ENCODE measurements at regions not wholly inside any gene's neighbourhood (a gene's known extent, or its start where the extent isn't known, plus 50 kb on each side); places are given as distances from the start of the nearest gene placed in this dataset.

DNA sequence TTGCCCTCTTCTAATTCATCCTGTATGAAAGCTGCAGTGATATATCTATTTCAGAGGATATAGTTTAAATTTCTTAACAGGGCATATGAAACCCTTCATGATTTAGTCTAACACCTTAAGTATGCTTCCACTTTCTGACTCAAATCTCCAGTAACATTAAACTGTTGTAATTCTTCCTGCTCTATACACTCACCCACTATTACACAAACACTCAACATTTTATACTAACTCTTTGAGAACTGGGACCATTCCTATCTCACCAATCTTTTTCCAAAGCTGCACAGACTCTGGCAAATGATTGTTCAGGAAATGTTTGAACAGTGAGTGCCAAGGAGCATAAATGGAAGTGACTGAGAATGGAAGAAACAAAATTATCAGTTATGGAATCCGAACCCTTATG lies 560.4 kb upstream of the DPPA4 start:
- no peak overlapping the region for H3K27ac ChIP-seq (ENCODE audit: insufficient read length, low read depth, low read length)
- no peak overlapping the region for H3K14ac ChIP-seq (ENCODE audit: insufficient read depth, low read length)
- no peak overlapping the region for H3K9ac ChIP-seq (ENCODE audit: extremely low read depth, insufficient read length, low read length)
- no CpG with 5 or more reads among the region's 1 CpG for WGBS (ENCODE audit: extremely low coverage, insufficient read length, low lambda C conversion rate)
- no peak overlapping the region for H2AK5ac ChIP-seq (ENCODE audit: insufficient read length, low read length)
- no peak overlapping the region for H2BK20ac ChIP-seq (ENCODE audit: low read depth, low read length, poor library complexity, severe bottlenecking)
- TF ChIP-seq, protein P1, sequence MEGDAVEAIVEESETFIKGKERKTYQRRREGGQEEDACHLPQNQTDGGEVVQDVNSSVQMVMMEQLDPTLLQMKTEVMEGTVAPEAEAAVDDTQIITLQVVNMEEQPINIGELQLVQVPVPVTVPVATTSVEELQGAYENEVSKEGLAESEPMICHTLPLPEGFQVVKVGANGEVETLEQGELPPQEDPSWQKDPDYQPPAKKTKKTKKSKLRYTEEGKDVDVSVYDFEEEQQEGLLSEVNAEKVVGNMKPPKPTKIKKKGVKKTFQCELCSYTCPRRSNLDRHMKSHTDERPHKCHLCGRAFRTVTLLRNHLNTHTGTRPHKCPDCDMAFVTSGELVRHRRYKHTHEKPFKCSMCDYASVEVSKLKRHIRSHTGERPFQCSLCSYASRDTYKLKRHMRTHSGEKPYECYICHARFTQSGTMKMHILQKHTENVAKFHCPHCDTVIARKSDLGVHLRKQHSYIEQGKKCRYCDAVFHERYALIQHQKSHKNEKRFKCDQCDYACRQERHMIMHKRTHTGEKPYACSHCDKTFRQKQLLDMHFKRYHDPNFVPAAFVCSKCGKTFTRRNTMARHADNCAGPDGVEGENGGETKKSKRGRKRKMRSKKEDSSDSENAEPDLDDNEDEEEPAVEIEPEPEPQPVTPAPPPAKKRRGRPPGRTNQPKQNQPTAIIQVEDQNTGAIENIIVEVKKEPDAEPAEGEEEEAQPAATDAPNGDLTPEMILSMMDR (conservative IDR thresholded peaks at IDR 0.05) = no peak
- no peak overlapping the region for H2BK5ac ChIP-seq (ENCODE audit: insufficient read length, low read length)
- H3K79me2 ChIP-seq (ENCODE audit: insufficient read depth, low read length) = no peaks in the 10 kb centered on the region
- H3K9me3 Mint-ChIP-seq = no peaks in the 10 kb centered on the region; a peak in 1 of 5 replicates
- no peak overlapping the region for H4K91ac ChIP-seq (ENCODE audit: insufficient read length, low read depth, low read length)
- H3K56ac ChIP-seq (ENCODE audit: insufficient read length, low read depth, low read length) = no peak overlapping the region
- no peak overlapping the region for H2BK120ac ChIP-seq (ENCODE audit: low read depth, low read length, poor library complexity, severe bottlenecking)
- H3K4me1 Mint-ChIP-seq = 0 out of 4 replicates have a peak, but pooled peaks cover 0 to 5% of the 10 kb centered on the region in 2 experiments
- H3K23me2 ChIP-seq (ENCODE audit: insufficient read length, low read depth, low read length, poor library complexity, severe bottlenecking) = no peaks in the 10 kb centered on the region
- H3K27ac Mint-ChIP-seq = no peak overlapping the region
- H2AFZ ChIP-seq (ENCODE audit: low read length) = no peak overlapping the region
- no peak overlapping the region for H2BK15ac ChIP-seq (ENCODE audit: low read depth, low read length)
- no peaks in the 10 kb centered on the region for H4K20me1 ChIP-seq (ENCODE audit: control insufficient read depth, insufficient read depth, insufficient read length)
- no peaks in the 10 kb centered on the region for H3K4me1 ChIP-seq (ENCODE audit: insufficient read depth, low read length)
- H4K8ac ChIP-seq (replicated peaks; ENCODE audit: insufficient read length, low read depth, low read length) = no peak overlapping the region
- H3K27me3 ChIP-seq (ENCODE audit: insufficient read depth, low read length) = no peaks in the 10 kb centered on the region
- no peak overlapping the region for H3K4ac ChIP-seq (ENCODE audit: low read depth, low read length)
- no peaks in the 10 kb centered on the region for H3K79me1 ChIP-seq (ENCODE audit: insufficient read depth, low read depth, low read length, poor library complexity, severe bottlenecking)
- H3K36me3 Mint-ChIP-seq (ENCODE audit: insufficient read depth in 1 of 3, low read depth in 3 of 3) = no peaks in the 10 kb centered on the region
- H2BK12ac ChIP-seq (ENCODE audit: insufficient read length, low read depth, low read length) = no peak overlapping the region
- no peak overlapping the region for H3T11ph ChIP-seq (ENCODE audit: low read length)
- H3K23ac ChIP-seq (ENCODE audit: insufficient read length, low read depth, low read length) = no peak overlapping the region
- no peak overlapping the region for H3K4me3 Mint-ChIP-seq
- H4K5ac ChIP-seq (ENCODE audit: insufficient read length, low read depth, low read length) = no peak overlapping the region
- no peak overlapping the region for H3K4me2 ChIP-seq (ENCODE audit: insufficient read depth, insufficient read length, low read length)
- H3K18ac ChIP-seq (ENCODE audit: insufficient read length, low read depth, low read length) = no peak overlapping the region
- no peaks in the 10 kb centered on the region for H3K9me3 ChIP-seq (ENCODE audit: control insufficient read depth, low read depth, low read length)
- H3K27me3 Mint-ChIP-seq (ENCODE audit: low read depth) = no peaks in the 10 kb centered on the region
- DNase-seq = no peak

All from H9 (cell line).